ENCODE measurements at regions not wholly inside any gene's neighbourhood (a gene's known extent, or its start where the extent isn't known, plus 50 kb on each side); places are given as distances from the start of the nearest gene placed in this dataset.

DNA sequence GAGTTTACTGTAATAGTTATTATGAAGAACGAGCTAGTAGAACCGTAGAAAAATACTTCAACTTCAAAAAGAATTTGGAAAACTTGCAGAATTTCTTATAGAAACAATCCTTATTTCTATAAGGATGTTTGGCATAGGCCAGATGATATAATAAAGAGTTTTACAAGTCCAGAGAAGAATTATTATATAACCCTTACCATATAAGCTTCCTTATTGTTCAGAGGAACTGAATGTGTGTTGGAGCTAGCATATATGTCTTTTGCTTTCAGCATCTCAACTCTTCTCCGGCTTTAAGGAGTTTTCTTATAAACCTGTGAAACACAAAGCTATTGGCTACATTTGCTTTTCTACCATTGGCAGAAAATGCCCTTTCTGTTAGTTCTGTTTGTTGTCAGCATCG is 178.0 kb upstream of the E2F7 start:
- TF ChIP-seq, protein P1, sequence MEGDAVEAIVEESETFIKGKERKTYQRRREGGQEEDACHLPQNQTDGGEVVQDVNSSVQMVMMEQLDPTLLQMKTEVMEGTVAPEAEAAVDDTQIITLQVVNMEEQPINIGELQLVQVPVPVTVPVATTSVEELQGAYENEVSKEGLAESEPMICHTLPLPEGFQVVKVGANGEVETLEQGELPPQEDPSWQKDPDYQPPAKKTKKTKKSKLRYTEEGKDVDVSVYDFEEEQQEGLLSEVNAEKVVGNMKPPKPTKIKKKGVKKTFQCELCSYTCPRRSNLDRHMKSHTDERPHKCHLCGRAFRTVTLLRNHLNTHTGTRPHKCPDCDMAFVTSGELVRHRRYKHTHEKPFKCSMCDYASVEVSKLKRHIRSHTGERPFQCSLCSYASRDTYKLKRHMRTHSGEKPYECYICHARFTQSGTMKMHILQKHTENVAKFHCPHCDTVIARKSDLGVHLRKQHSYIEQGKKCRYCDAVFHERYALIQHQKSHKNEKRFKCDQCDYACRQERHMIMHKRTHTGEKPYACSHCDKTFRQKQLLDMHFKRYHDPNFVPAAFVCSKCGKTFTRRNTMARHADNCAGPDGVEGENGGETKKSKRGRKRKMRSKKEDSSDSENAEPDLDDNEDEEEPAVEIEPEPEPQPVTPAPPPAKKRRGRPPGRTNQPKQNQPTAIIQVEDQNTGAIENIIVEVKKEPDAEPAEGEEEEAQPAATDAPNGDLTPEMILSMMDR (IDR thresholded peaks at IDR 0.05) = no peak
- TF ChIP-seq EZH2 (IDR thresholded peaks at IDR 0.05) = no peak

Data from neural progenitor cell (in vitro differentiated cells).